H54 (cell line): ENCODE measurements at regions not wholly inside any gene's neighbourhood (a gene's known extent, or its start where the extent isn't known, plus 50 kb on each side); places are given as distances from the start of the nearest gene placed in this dataset.

Source experiments
- DNase-seq: peaks from one replicate; pipeline ENCODE4 v3.0.0; 2011; ENCODE audit warnings: low spot score, mixed read lengths; ENCODE audit not compliant: insufficient read length
- FAIRE-seq: peaks from 3 replicates; lab custom pipeline; 2011; peaks lifted over from hg19 to GRCh38; lab: Jason Lieb, UNC
- POLR2A ChIP-seq: IDR thresholded peaks from 2 replicates; pipeline ENCODE4 v1.6.1; 2011; ENCODE audit warnings: low read depth, mild to moderate bottlenecking, low read length

GRCh38 chr15:62541846-62542245 is 376.8 kb upstream of the C2CD4B start:
- DNase-seq = no peak
- FAIRE-seq = no peak
- no peak for TF ChIP-seq POLR2A

- no peak for TF ChIP-seq POLR2A
- no peak for FAIRE-seq
Observed at GRCh38 chr15:62544446-62544845, 379.4 kb upstream of the C2CD4B start.

GRCh38 chr15:62545467-62546227 is 380.6 kb upstream of the C2CD4B start:
- DNase-seq (no peak), FAIRE-seq (no peak)
- no peak for TF ChIP-seq POLR2A

More at GRCh38 chr15:62544446-62544845, 379.4 kb upstream of the C2CD4B start:
- no peak for DNase-seq

- no peak for FAIRE-seq
- no peak for TF ChIP-seq POLR2A
- no peak for DNase-seq
Observed at GRCh38 chr15:62546628-62547027, 381.5 kb upstream of the C2CD4B start.

GRCh38 chr15:62547584-62547983 is 382.5 kb upstream of the C2CD4B start:
- no peak for FAIRE-seq
- no peak for TF ChIP-seq POLR2A
- DNase-seq = no peak

- DNase-seq = peak; percentile 9
- TF ChIP-seq POLR2A = no peak
- FAIRE-seq = no peak
Observed at GRCh38 chr15:62549345-62549970, 384.4 kb upstream of the C2CD4B start.

GRCh38 chr15:62550106-62550505 is 385.0 kb upstream of the C2CD4B start:
- no peak for DNase-seq
- no peak for FAIRE-seq
- no peak for TF ChIP-seq POLR2A

GRCh38 chr15:62552444-62552843 is 387.4 kb upstream of the C2CD4B start:
- DNase-seq = no peak
- FAIRE-seq = no peak
- no peak for TF ChIP-seq POLR2A

GRCh38 chr15:62553911-62554563 is 389.0 kb upstream of the C2CD4B start:
- no peak for FAIRE-seq
- TF ChIP-seq POLR2A = no peak

GRCh38 chr15:62558640-62559380 is 393.7 kb upstream of the C2CD4B start:
- no peak for TF ChIP-seq POLR2A
- no peak for FAIRE-seq
- no peak for DNase-seq

More at GRCh38 chr15:62553911-62554563, 389.0 kb upstream of the C2CD4B start:
- no peak for DNase-seq

- TF ChIP-seq POLR2A = no peak
- DNase-seq = no peak
- FAIRE-seq = no peak
Observed at GRCh38 chr15:62559381-62559733, 394.3 kb upstream of the C2CD4B start.

GRCh38 chr15:62561059-62561519 is 396.0 kb upstream of the C2CD4B start:
- DNase-seq (no peak), FAIRE-seq (no peak)
- TF ChIP-seq POLR2A = no peak

- no peak for FAIRE-seq
Observed at GRCh38 chr15:62561571-62561970, 396.5 kb upstream of the C2CD4B start.

More at GRCh38 chr15:62561571-62561970, 396.5 kb upstream of the C2CD4B start:
- no peak for TF ChIP-seq POLR2A
- DNase-seq = no peak
